GM21825 (cell line): ENCODE measurements at regions not wholly inside any gene's neighbourhood (a gene's known extent, or its start where the extent isn't known, plus 50 kb on each side); places are given as distances from the start of the nearest gene placed in this dataset.
"Not testable (repeated sequence)": the region's sequence is repeated elsewhere in the genome, so short reads cannot be mapped to it uniquely, and the experiment has no call there.

Source experiments
- ATAC-seq: cut with Tn5 transposase; IDR thresholded peaks from one replicate; pipeline ENCODE4 v1.9.1; 2021; ENCODE audit warnings: mild to moderate bottlenecking, moderate library complexity; ENCODE audit not compliant: unreplicated experiment

GRCh38 chr2:175690113-175690837 is 311.8 kb downstream of the LNPK start:
- ATAC-seq: no peak

GRCh38 chr2:175688243-175688642 is 313.8 kb downstream of the LNPK start:
- ATAC-seq: no peak

- ATAC-seq: no peak
Measured at GRCh38 chr2:175687465-175687864, 314.6 kb downstream of the LNPK start.

GRCh38 chr2:175686002-175686401 is 316.1 kb downstream of the LNPK start:
- ATAC-seq: no peak

GRCh38 chr2:175684466-175684865 is 317.6 kb downstream of the LNPK start:
- ATAC-seq: no peak

- no peak for ATAC-seq
Measured at GRCh38 chr2:175679728-175680127, 322.3 kb downstream of the LNPK start.

- no peak for ATAC-seq
Measured at GRCh38 chr2:175679231-175679630, 322.8 kb downstream of the LNPK start.

- ATAC-seq: no peak
Measured at GRCh38 chr2:175677880-175678279, 324.2 kb downstream of the LNPK start.

- no peak for ATAC-seq
Measured at GRCh38 chr2:175676813-175677212, 325.3 kb downstream of the LNPK start.

- ATAC-seq: not testable (repeated sequence)
Measured at GRCh38 chr2:175668804-175669203, 333.3 kb downstream of the LNPK start.

- no peak for ATAC-seq
Measured at GRCh38 chr2:175662335-175662734, 339.7 kb downstream of the LNPK start.

GRCh38 chr2:175648577-175649063 is 353.4 kb downstream of the LNPK start:
- no peak for ATAC-seq

GRCh38 chr2:175647058-175647457 is 355.0 kb downstream of the LNPK start:
- no peak for ATAC-seq

GRCh38 chr2:175640655-175641054 is 361.4 kb downstream of the LNPK start:
- no peak for ATAC-seq

- ATAC-seq: no peak
Measured at GRCh38 chr2:175633227-175633626, 368.8 kb downstream of the LNPK start.

- no peak for ATAC-seq
Measured at GRCh38 chr2:175631245-175631623, 370.8 kb downstream of the LNPK start.

GRCh38 chr2:175630280-175631244 is 371.5 kb downstream of the LNPK start:
- no peak for ATAC-seq

- ATAC-seq: no peak
Measured at GRCh38 chr2:175628243-175628642, 373.8 kb downstream of the LNPK start.

- no peak for ATAC-seq
Measured at GRCh38 chr2:175627405-175627804, 374.7 kb downstream of the LNPK start.

GRCh38 chr2:175626796-175627195 is 375.3 kb downstream of the LNPK start:
- no peak for ATAC-seq

- no peak for ATAC-seq
Measured at GRCh38 chr2:175624785-175625184, 377.3 kb downstream of the LNPK start.
